Panc1 (cell line): ENCODE measurements at regions not wholly inside any gene's neighbourhood (a gene's known extent, or its start where the extent isn't known, plus 50 kb on each side); places are given as distances from the start of the nearest gene placed in this dataset.

Source experiments
- CTCF ChIP-seq: fragments of 450-650 bp; IDR thresholded peaks from 2 replicates; pipeline ENCODE4 v1.5.1; 2017; ENCODE audit warnings: mild to moderate bottlenecking
- POLR2AphosphoS5 ChIP-seq: IDR thresholded peaks from 2 replicates; pipeline ENCODE4 v1.6.1; 2012; ENCODE audit warnings: mild to moderate bottlenecking, low read depth, low read length, moderate library complexity
- REST ChIP-seq, 2 experiments: IDR thresholded peaks; 2 replicates each; pipeline ENCODE4 v1.6.1; 2011 to 2012; ENCODE audit warnings: low read depth in 2 of 2, control low read depth in 1 of 2, low read length in 1 of 2, mild to moderate bottlenecking in 1 of 2, moderate library complexity in 1 of 2; ENCODE audit not compliant: insufficient read depth in 1 of 2
- SIN3A ChIP-seq: IDR thresholded peaks from 2 replicates; pipeline ENCODE4 v1.6.1; 2012; ENCODE audit warnings: low read depth, mild to moderate bottlenecking, low read length, moderate library complexity, borderline replicate concordance; ENCODE audit not compliant: insufficient read depth
- TCF7L2 ChIP-seq: IDR thresholded peaks from 2 replicates; pipeline ENCODE4 v1.6.1; 2011; ENCODE audit warnings: mild to moderate bottlenecking, low read depth, low read length, inconsistent platforms

- TF ChIP-seq POLR2AphosphoS5 (no peak), CTCF (no peak), SIN3A (no peak), REST (IDR thresholded peaks at IDR 0.05; ENCODE audit: insufficient read depth in 1 of 2, low read depth in 2 of 2, low read length in 1 of 2) (no peak), TCF7L2 (no peak)
Observed at GRCh38 chr13:106105153-106105552, 430.3 kb downstream of the EFNB2 start.
